A673 (cell line): ENCODE measurements at regions not wholly inside any gene's neighbourhood (a gene's known extent, or its start where the extent isn't known, plus 50 kb on each side); places are given as distances from the start of the nearest gene placed in this dataset.

Experiments used
- BruUV-seq: library from RNA; stranded (reverse); fragments of 400-500 nt; replicated peaks from 2 replicates; lab custom pipeline; 2021; lab: Mats Ljungman, UMichigan
- CTCF ChIA-PET: fragments of 300-600 bp; sonication (Branson Sonifier 250); formaldehyde crosslinking; loops from one replicate; lab custom pipeline; 2022; ENCODE audit warnings: antibody characterized with exemption; lab: Charles Lee
- POLR2A ChIA-PET: fragments of 300-600 bp; sonication (Branson Sonifier 250); formaldehyde crosslinking; loops from one replicate; lab custom pipeline; 2022; ENCODE audit warnings: antibody characterized with exemption; ENCODE audit not compliant: low non-redundant PET; lab: Charles Lee
- DNase-seq: peaks from one replicate; pipeline ENCODE4 v3.0.0-alpha.2; 2015; ENCODE audit warnings: low spot score
- H3K27ac ChIP-seq: fragments of 200-600 bp; sonication (generic); 2 replicates; pipeline ENCODE4 v1.5.1; 2016; ENCODE audit warnings: mixed run types, low read depth, mild to moderate bottlenecking, mixed read lengths, antibody characterized with exemption, low read length; ENCODE audit not compliant: poor library complexity, severe bottlenecking
- H3K27me3 ChIP-seq: fragments of 200-600 bp; sonication (generic); replicated peaks from 2 replicates; pipeline ENCODE4 v1.6.1; 2017; ENCODE audit warnings: mixed run types, low read depth, mild to moderate bottlenecking, mixed read lengths, antibody characterized with exemption, low read length; ENCODE audit not compliant: insufficient read depth, poor library complexity
- H3K36me3 ChIP-seq: fragments of 200-600 bp; sonication (generic); 2 replicates; pipeline ENCODE4 v1.6.1; 2016; ENCODE audit warnings: mixed run types, mild to moderate bottlenecking, mixed read lengths, antibody characterized with exemption, low read length; ENCODE audit not compliant: insufficient read depth, poor library complexity, severe bottlenecking
- H3K4me1 ChIP-seq: fragments of 200-600 bp; sonication (generic); 2 replicates; pipeline ENCODE4 v1.6.1; 2017; ENCODE audit warnings: mixed run types, mild to moderate bottlenecking, mixed read lengths, antibody characterized with exemption, low read length; ENCODE audit not compliant: insufficient read depth, poor library complexity, severe bottlenecking
- H3K4me3 ChIP-seq: fragments of 200-600 bp; sonication (generic); 2 replicates; pipeline ENCODE4 v1.5.1; 2016; ENCODE audit warnings: low read depth, mixed run types, mild to moderate bottlenecking, mixed read lengths, low read length; ENCODE audit not compliant: poor library complexity, severe bottlenecking
- H3K9me3 ChIP-seq: fragments of 200-600 bp; sonication (generic); 2 replicates; pipeline ENCODE4 v1.6.1; 2016; ENCODE audit warnings: mixed run types, low read depth, mild to moderate bottlenecking, mixed read lengths, antibody characterized with exemption, low read length; ENCODE audit not compliant: poor library complexity, severe bottlenecking
- EZH2 ChIP-seq: fragments of 200-600 bp; sonication (generic); IDR thresholded peaks from 2 replicates; pipeline ENCODE4 v1.6.1; 2017; ENCODE audit warnings: borderline replicate concordance, low read depth, mild to moderate bottlenecking, mixed read lengths, antibody characterized with exemption, low read length; ENCODE audit not compliant: poor library complexity, severe bottlenecking
- intact Hi-C: fragments of 100-400 bp; cut with micrococcal nuclease; formaldehyde crosslinking; loops from one replicate; pipeline ENCODE4 v1.10.0; 2022; ENCODE audit not compliant: unreplicated experiment
- TF ChIP-seq, protein P1 (sequence below): fragments of 300-800, 200-600 bp; sonication (generic); conservative IDR thresholded peaks from 2 replicates; pipeline ENCODE4 v1.5.1; 2017; ENCODE audit warnings: low read depth, mild to moderate bottlenecking, antibody characterized with exemption, low read length, moderate library complexity, mixed read lengths

DNA sequence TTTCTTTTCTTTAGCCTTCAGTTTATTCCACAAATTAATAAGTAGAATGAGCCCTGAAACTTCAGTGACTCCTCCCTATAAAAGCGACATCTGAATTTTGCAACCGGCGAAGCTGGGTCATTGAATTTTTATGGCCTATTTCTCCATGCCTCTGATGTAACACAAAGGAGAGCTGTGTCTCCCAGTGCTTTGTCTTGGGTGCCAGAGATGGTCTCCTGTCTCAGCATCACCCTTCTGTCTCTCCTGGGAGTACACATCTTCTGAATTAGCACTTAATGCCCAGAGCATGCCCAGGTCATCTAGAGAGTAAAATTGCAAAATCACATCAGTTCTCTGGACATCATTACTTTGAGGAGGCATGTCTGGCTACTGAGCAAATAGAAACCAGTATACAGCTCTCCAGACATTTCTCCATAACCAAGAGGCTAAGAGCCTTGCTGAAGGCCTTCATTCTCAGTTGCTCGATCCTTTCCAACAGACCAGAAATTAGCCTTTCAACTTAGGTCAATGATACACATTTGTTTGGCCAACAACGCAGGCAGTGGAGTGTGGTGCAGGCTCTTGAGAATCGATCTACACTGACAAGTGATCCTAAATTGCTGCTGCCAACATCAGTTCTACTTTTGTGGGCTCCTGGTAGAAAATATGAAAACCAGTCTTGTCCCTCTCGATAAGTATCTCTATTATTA, 176.0 kb upstream of the FOXQ1 start:
- no peak overlapping the region for H3K4me3 ChIP-seq
- DNase-seq, result no peak
- no peak for TF ChIP-seq EZH2
- TF ChIP-seq, protein P1, sequence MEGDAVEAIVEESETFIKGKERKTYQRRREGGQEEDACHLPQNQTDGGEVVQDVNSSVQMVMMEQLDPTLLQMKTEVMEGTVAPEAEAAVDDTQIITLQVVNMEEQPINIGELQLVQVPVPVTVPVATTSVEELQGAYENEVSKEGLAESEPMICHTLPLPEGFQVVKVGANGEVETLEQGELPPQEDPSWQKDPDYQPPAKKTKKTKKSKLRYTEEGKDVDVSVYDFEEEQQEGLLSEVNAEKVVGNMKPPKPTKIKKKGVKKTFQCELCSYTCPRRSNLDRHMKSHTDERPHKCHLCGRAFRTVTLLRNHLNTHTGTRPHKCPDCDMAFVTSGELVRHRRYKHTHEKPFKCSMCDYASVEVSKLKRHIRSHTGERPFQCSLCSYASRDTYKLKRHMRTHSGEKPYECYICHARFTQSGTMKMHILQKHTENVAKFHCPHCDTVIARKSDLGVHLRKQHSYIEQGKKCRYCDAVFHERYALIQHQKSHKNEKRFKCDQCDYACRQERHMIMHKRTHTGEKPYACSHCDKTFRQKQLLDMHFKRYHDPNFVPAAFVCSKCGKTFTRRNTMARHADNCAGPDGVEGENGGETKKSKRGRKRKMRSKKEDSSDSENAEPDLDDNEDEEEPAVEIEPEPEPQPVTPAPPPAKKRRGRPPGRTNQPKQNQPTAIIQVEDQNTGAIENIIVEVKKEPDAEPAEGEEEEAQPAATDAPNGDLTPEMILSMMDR, result no peak
- H3K9me3 ChIP-seq, result no peaks in the 10 kb centered on the region
- no peaks in the 10 kb centered on the region for H3K27me3 ChIP-seq
- no TSS peak for BruUV-seq
- no peak overlapping the region for H3K27ac ChIP-seq
- POLR2A ChIA-PET, result no interaction called here
- no peaks in the 10 kb centered on the region for H3K36me3 ChIP-seq
- peaks cover 10% of the 10 kb centered on the region for H3K4me1 ChIP-seq
- CTCF ChIA-PET, result no interaction called here
- intact Hi-C loops, result no loop called here

- no peak overlapping the region for H3K4me3 ChIP-seq
- no peaks in the 10 kb centered on the region for H3K36me3 ChIP-seq
- no peak for DNase-seq
- TF ChIP-seq, protein P1, result no peak
- no peak for TF ChIP-seq EZH2
- CTCF ChIA-PET, result no interaction called here
- H3K4me1 ChIP-seq, result peaks cover 6% of the 10 kb centered on the region
- intact Hi-C loops, result no loop called here
- H3K27ac ChIP-seq, result no peak overlapping the region
- no peaks in the 10 kb centered on the region for H3K9me3 ChIP-seq
- POLR2A ChIA-PET, result interaction anchor here (0.7 kb wide), 1 partner anchor 65 kb away, joined by 3 read pairs; no protein-coding TSS in a partner anchor
- no peaks in the 10 kb centered on the region for H3K27me3 ChIP-seq
- no TSS peak for BruUV-seq
Measured at GRCh38 chr6:1131285-1132079, 180.4 kb upstream of the FOXQ1 start.

DNA sequence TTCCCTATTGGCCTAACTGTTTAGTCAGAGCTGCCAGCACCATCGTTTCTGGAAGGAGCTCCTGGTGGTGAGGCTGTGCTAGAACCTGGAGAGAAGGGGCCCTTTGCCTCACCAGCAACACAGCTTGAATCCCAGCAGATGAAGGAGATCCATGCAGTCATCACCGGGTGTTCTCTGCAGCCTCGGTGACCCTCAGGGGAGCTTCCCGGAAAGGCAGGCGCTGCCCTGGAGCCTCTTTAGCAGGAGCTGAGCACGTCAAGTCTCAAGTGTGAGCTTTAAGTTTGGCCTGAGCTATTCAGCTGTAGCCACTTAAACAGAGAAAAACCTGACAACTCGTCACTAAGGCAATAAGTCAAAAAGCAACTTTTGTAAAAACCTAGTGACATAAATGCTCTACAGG, 181.2 kb upstream of the FOXQ1 start:
- DNase-seq, result no peak

More for the DNA sequence above, 181.2 kb upstream of the FOXQ1 start:
- H3K36me3 ChIP-seq, result no peaks in the 10 kb centered on the region
- intact Hi-C loops, result no loop called here
- H3K4me3 ChIP-seq, result no peak overlapping the region
- H3K27ac ChIP-seq, result no peak overlapping the region
- POLR2A ChIA-PET, result no interaction called here
- BruUV-seq, result no TSS peak
- CTCF ChIA-PET, result no interaction called here
- TF ChIP-seq, protein P1, result no peak
- no peak for TF ChIP-seq EZH2
- no peaks in the 10 kb centered on the region for H3K9me3 ChIP-seq
- H3K4me1 ChIP-seq, result no peaks in the 10 kb centered on the region
- H3K27me3 ChIP-seq, result no peaks in the 10 kb centered on the region
